CD4-positive, CD25-positive, alpha-beta regulatory T cell (primary cell): ENCODE measurements at regions not wholly inside any gene's neighbourhood (a gene's known extent, or its start where the extent isn't known, plus 50 kb on each side); places are given as distances from the start of the nearest gene placed in this dataset.

Source experiments
- ATAC-seq, 2 donors: fragments of 150-1000 bp; cut with Tn5 transposase; one replicate each; pipeline ENCODE4 v1.10.0; 2021; ENCODE audit warnings: low read depth in 2 of 2, moderate number of reproducible peaks in 2 of 2, moderate library complexity in 1 of 2
- DNase-seq, 3 donors: peaks; one replicate each; pipeline versions ENCODE4 v3.0.0 to v3.0.0-alpha.2; 2012 to 2022; ENCODE audit warnings: mixed read lengths in 1 of 3
- H3K27ac ChIP-seq: one replicate; pipeline ENCODE4 v1.7.0; 2013; ENCODE audit warnings: mild to moderate bottlenecking, low read length; ENCODE audit not compliant: insufficient read depth, poor library complexity, severe bottlenecking
- H3K27me3 ChIP-seq: one replicate; pipeline ENCODE4 v1.7.0; 2013; ENCODE audit warnings: low read length; ENCODE audit not compliant: control insufficient read depth, insufficient read depth
- H3K36me3 ChIP-seq: one replicate; pipeline ENCODE4 v1.7.0; 2013; ENCODE audit warnings: mild to moderate bottlenecking, low read length, moderate library complexity; ENCODE audit not compliant: control insufficient read depth, insufficient read depth
- H3K4me1 ChIP-seq: 2 replicates; pipeline ENCODE4 v1.7.0; 2013; ENCODE audit warnings: mild to moderate bottlenecking, low read length; ENCODE audit not compliant: insufficient read depth, control insufficient read depth, poor library complexity, severe bottlenecking
- H3K4me3 ChIP-seq: one replicate; pipeline ENCODE4 v1.7.0; 2013; ENCODE audit warnings: low read depth, mild to moderate bottlenecking, low read length, moderate library complexity
- H3K9me3 ChIP-seq, 2 experiments: 1 replicate in 1 of 2; 2 replicates in 1 of 2; pipeline ENCODE4 v1.7.0; 2013; ENCODE audit warnings: low read length in 2 of 2, mild to moderate bottlenecking in 1 of 2, moderate library complexity in 1 of 2; ENCODE audit not compliant: control insufficient read depth in 2 of 2
- H3K27ac Mint-ChIP-seq, 3 donors: one replicate each; pipeline ENCODE4 v1.8.0; 2020 to 2022; ENCODE audit warnings: mild to moderate bottlenecking in 3 of 3, mixed read lengths in 3 of 3, moderate library complexity in 2 of 3
- H3K27me3 Mint-ChIP-seq: one replicate; pipeline ENCODE4 v1.8.0; 2022; ENCODE audit warnings: mild to moderate bottlenecking, mixed read lengths
- H3K36me3 Mint-ChIP-seq: one replicate; pipeline ENCODE4 v1.8.0; 2020; ENCODE audit warnings: mixed read lengths
- H3K4me1 Mint-ChIP-seq, 4 donors: one replicate each; pipeline ENCODE4 v1.8.0; 2020 to 2022; ENCODE audit warnings: mixed read lengths in 4 of 4, mild to moderate bottlenecking in 1 of 4
- H3K4me3 Mint-ChIP-seq, 4 donors: one replicate each; pipeline ENCODE4 v1.8.0; 2020 to 2022; ENCODE audit warnings: mild to moderate bottlenecking in 4 of 4, mixed read lengths in 4 of 4, moderate library complexity in 3 of 4
- H3K9me3 Mint-ChIP-seq, 7 donors: one replicate each; pipeline ENCODE4 v1.8.0; 2020 to 2022; ENCODE audit warnings: mixed read lengths in 7 of 7, mild to moderate bottlenecking in 3 of 7, moderate library complexity in 2 of 7

DNA sequence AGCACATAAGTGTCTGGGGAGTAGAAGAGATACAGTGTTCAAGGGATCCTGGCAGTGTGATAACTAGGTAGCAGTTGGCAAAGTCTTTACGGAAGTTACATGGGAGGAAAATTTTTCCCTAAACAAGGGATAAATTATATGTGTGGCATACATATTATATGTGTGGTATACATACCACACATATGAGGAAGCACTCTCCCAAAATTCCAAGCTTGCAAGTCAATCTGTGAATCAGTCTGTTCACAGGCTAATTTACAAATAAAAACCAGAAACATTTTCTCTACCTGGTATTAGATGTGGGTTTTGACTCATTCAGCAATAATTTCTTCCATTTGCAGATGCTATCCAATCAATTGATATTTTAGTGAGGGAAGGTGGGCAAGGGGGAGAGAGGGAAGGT, 110.0 kb downstream of the ISOC1 start:
- H3K4me3 Mint-ChIP-seq = no peak overlapping the region
- no peak for ATAC-seq
- H3K27me3 Mint-ChIP-seq = no peaks in the 10 kb centered on the region
- no peaks in the 10 kb centered on the region for H3K36me3 Mint-ChIP-seq
- DNase-seq = no peak
- no peaks in the 10 kb centered on the region for H3K4me1 ChIP-seq
- H3K27ac ChIP-seq = no peak overlapping the region
- H3K4me3 ChIP-seq = no peak overlapping the region
- no peaks in the 10 kb centered on the region for H3K4me1 Mint-ChIP-seq
- no peaks in the 10 kb centered on the region for H3K36me3 ChIP-seq
- peaks cover 0 to 3% of the 10 kb centered on the region in 2 experiments for H3K9me3 ChIP-seq
- no peaks in the 10 kb centered on the region for H3K27me3 ChIP-seq
- no peak overlapping the region for H3K27ac Mint-ChIP-seq
- peaks cover 2 to 12% (median 6%) of the 10 kb centered on the region in 7 donors for H3K9me3 Mint-ChIP-seq

- no peak for DNase-seq
- H3K4me1 Mint-ChIP-seq = no peaks in the 10 kb centered on the region
- Histone ChIP-seq H3K4me3 (no peak overlapping the region), H3K4me1 (no peaks in the 10 kb centered on the region), H3K27ac (no peak overlapping the region), H3K27me3 (no peaks in the 10 kb centered on the region), H3K36me3 (no peaks in the 10 kb centered on the region), H3K9me3 (peaks cover 2 to 5% of the 10 kb centered on the region in 2 experiments)
- no peak overlapping the region for H3K27ac Mint-ChIP-seq
- H3K27me3 Mint-ChIP-seq = no peaks in the 10 kb centered on the region
- peaks cover 0 to 22% (median 7%) of the 10 kb centered on the region in 7 donors for H3K9me3 Mint-ChIP-seq
- peaks cover 4% of the 10 kb centered on the region for H3K36me3 Mint-ChIP-seq
- H3K4me3 Mint-ChIP-seq = no peak overlapping the region
- no peak for ATAC-seq
Measured at GRCh38 chr5:129216001-129216400, 121.5 kb downstream of the ISOC1 start.

DNA sequence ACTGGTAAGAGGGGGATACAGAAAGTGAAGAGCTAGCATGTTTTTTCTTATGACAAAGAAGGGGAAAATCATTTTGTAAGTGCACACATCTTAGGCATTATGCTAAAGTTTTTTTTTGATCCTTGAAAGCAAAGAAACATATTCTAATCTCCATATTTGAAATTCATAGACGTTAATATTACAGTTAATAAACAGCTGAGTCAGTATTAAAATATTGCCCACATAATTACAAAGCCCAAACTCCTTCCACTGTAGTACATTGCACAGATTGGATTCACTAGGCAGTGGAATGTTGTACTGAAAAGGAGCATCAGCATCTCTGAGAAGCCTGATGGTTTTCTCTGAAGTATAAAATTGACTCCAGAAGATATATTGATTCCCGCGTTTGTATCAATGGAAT, 122.6 kb downstream of the ISOC1 start:
- Mint-ChIP-seq H3K4me1 (no peaks in the 10 kb centered on the region), H3K4me3 (no peak overlapping the region), H3K27ac (no peak overlapping the region), H3K27me3 (no peaks in the 10 kb centered on the region), H3K9me3 (peaks cover 0 to 18% (median 7%) of the 10 kb centered on the region in 7 donors), H3K36me3 (peaks cover 4% of the 10 kb centered on the region)
- ATAC-seq (no peak), DNase-seq (no peak)
- H3K27me3 ChIP-seq = no peaks in the 10 kb centered on the region
- no peaks in the 10 kb centered on the region for H3K4me1 ChIP-seq
- no peak overlapping the region for H3K4me3 ChIP-seq
- no peaks in the 10 kb centered on the region for H3K36me3 ChIP-seq
- H3K9me3 ChIP-seq = peaks cover 0 to 5% of the 10 kb centered on the region in 2 experiments
- H3K27ac ChIP-seq = no peak overlapping the region

GRCh38 chr5:129223178-129223577, 128.6 kb downstream of the ISOC1 start:
- Mint-ChIP-seq H3K27ac (no peak overlapping the region), H3K36me3 (no peaks in the 10 kb centered on the region), H3K27me3 (no peaks in the 10 kb centered on the region), H3K4me3 (no peak overlapping the region), H3K4me1 (no peaks in the 10 kb centered on the region), H3K9me3 (peaks cover 0 to 5% (median 0%) of the 10 kb centered on the region in 7 donors)
- no peak for DNase-seq
- Histone ChIP-seq H3K27ac (no peak overlapping the region), H3K9me3 (no peaks in the 10 kb centered on the region), H3K36me3 (no peaks in the 10 kb centered on the region), H3K4me3 (no peak overlapping the region), H3K4me1 (no peaks in the 10 kb centered on the region), H3K27me3 (no peaks in the 10 kb centered on the region)
- no peak for ATAC-seq

DNA sequence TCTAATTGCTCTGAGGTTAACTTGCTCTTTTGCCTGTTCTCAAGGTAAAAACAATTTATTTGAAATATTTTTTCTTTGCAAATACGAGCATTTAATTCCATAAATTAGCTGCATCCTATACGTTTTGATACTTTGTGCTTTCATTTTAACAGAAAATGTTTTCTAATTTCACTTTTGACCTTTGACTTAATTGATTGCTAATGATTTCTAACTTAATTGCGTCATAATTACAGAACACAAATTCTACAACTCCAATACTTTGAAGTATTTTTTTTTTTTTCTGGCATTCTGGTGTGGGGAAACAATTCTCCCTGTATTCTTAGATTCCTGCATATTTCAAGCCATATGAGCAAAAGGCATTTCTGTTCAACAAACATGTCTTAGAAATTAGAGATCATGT, 134.0 kb downstream of the ISOC1 start:
- ATAC-seq = no peak
- H3K9me3 Mint-ChIP-seq = peaks cover 0 to 8% (median 0%) of the 10 kb centered on the region in 7 donors
- H3K36me3 Mint-ChIP-seq = no peaks in the 10 kb centered on the region
- no peak overlapping the region for H3K27ac Mint-ChIP-seq
- H3K36me3 ChIP-seq = no peaks in the 10 kb centered on the region
- no peaks in the 10 kb centered on the region for H3K4me1 Mint-ChIP-seq
- H3K9me3 ChIP-seq = no peaks in the 10 kb centered on the region
- no peaks in the 10 kb centered on the region for H3K27me3 Mint-ChIP-seq
- H3K27me3 ChIP-seq = no peaks in the 10 kb centered on the region
- no peak overlapping the region for H3K4me3 Mint-ChIP-seq
- no peak for DNase-seq
- no peaks in the 10 kb centered on the region for H3K4me1 ChIP-seq
- H3K27ac ChIP-seq = no peak overlapping the region
- H3K4me3 ChIP-seq = no peak overlapping the region

GRCh38 chr5:129241755-129242154, 147.2 kb downstream of the ISOC1 start:
- no peaks in the 10 kb centered on the region for H3K9me3 ChIP-seq

DNA sequence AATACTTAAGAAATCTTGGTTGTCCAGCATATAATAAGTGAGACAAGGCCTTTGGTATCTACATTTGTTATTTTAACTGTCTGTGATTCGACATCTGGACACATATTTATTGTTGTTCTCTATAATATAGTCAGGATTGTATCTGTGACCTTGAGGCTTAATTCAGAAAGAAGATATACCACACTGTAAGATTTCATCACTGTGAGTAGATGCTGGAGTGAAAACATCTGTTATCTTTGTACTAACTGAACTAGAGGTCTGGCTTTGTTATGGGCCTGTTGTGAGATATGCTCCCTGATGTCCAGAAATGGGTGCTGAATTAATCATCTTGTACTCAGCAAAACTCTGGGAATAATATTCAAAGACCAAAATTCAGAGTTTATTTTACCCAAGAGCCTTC, 148.5 kb downstream of the ISOC1 start:
- H3K4me1 ChIP-seq = no peaks in the 10 kb centered on the region
- no peaks in the 10 kb centered on the region for H3K9me3 ChIP-seq
- H3K27ac ChIP-seq = no peak overlapping the region
- H3K27me3 ChIP-seq = no peaks in the 10 kb centered on the region
- H3K4me3 Mint-ChIP-seq = no peak overlapping the region
- H3K4me3 ChIP-seq = no peak overlapping the region
- H3K36me3 Mint-ChIP-seq = no peaks in the 10 kb centered on the region
- no peak for DNase-seq
- no peaks in the 10 kb centered on the region for H3K4me1 Mint-ChIP-seq
- H3K27ac Mint-ChIP-seq = no peak overlapping the region
- H3K36me3 ChIP-seq = no peaks in the 10 kb centered on the region
- peaks cover 0 to 3% (median 0%) of the 10 kb centered on the region in 7 donors for H3K9me3 Mint-ChIP-seq
- no peak for ATAC-seq
- H3K27me3 Mint-ChIP-seq = no peaks in the 10 kb centered on the region

More at GRCh38 chr5:129241755-129242154, 147.2 kb downstream of the ISOC1 start:
- Histone ChIP-seq H3K4me3 (no peak overlapping the region), H3K36me3 (no peaks in the 10 kb centered on the region), H3K27me3 (no peaks in the 10 kb centered on the region), H3K27ac (no peak overlapping the region), H3K4me1 (no peaks in the 10 kb centered on the region)
- Mint-ChIP-seq H3K36me3 (no peaks in the 10 kb centered on the region), H3K27me3 (no peaks in the 10 kb centered on the region), H3K4me1 (no peaks in the 10 kb centered on the region), H3K27ac (no peak overlapping the region), H3K4me3 (no peak overlapping the region), H3K9me3 (peaks cover 0 to 3% (median 0%) of the 10 kb centered on the region in 7 donors)
- ATAC-seq (no peak), DNase-seq (no peak)

- H3K4me1 Mint-ChIP-seq = no peaks in the 10 kb centered on the region
- H3K27ac Mint-ChIP-seq = no peak overlapping the region
- Histone ChIP-seq H3K4me3 (no peak overlapping the region), H3K4me1 (no peaks in the 10 kb centered on the region), H3K36me3 (no peaks in the 10 kb centered on the region), H3K27me3 (no peaks in the 10 kb centered on the region), H3K9me3 (no peaks in the 10 kb centered on the region), H3K27ac (no peak overlapping the region)
- H3K36me3 Mint-ChIP-seq = no peaks in the 10 kb centered on the region
- H3K9me3 Mint-ChIP-seq = peaks cover 0 to 1% (median 0%) of the 10 kb centered on the region in 7 donors
- ATAC-seq (no peak), DNase-seq (no peak)
- H3K27me3 Mint-ChIP-seq = no peaks in the 10 kb centered on the region
- H3K4me3 Mint-ChIP-seq = no peak overlapping the region
Measured at GRCh38 chr5:129244478-129244877, 149.9 kb downstream of the ISOC1 start.
